ENCODE measurements at regions not wholly inside any gene's neighbourhood (a gene's known extent, or its start where the extent isn't known, plus 50 kb on each side); places are given as distances from the start of the nearest gene placed in this dataset.
"Not testable (repeated sequence)": the region's sequence is repeated elsewhere in the genome, so short reads cannot be mapped to it uniquely, and the experiment has no call there.

DNA sequence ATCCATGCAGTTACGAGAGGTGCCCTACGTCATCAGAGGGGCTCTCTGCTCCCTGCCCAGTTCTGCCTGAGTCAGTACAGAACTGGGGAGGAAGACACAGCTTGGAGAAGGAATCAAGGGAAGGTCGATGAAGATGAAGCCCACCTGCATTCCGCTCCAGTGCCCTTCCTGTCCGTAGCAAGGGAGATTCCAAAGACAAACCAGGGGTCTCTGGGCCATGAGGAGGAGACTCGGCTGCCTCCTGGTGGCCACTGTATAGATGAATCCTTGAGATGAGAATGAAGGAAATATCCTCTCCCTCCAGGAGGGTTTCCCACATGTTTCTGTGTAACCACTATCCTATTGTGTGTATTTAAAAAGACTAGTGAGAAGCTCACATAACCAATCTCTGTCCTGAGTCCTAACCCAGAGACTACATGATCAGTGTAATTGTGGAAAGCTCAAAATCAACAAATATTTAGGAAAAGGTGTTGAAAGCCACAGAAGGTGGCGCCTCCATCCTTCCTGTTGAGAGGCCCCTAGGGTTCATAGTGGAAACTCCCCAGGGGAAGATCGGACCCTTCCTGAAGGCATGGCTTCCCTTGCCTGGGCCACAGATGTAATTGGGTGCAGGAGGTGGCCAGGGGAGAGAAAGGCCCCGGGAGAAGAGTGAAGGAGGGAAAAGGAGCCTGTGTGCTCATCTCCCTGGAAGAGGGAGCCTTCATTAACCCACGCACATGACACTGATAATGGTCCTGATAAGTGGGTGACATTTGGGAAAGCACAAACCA, 67.0 kb upstream of the LYZL2 start:
- not testable (repeated sequence) for DNase-seq

DNA sequence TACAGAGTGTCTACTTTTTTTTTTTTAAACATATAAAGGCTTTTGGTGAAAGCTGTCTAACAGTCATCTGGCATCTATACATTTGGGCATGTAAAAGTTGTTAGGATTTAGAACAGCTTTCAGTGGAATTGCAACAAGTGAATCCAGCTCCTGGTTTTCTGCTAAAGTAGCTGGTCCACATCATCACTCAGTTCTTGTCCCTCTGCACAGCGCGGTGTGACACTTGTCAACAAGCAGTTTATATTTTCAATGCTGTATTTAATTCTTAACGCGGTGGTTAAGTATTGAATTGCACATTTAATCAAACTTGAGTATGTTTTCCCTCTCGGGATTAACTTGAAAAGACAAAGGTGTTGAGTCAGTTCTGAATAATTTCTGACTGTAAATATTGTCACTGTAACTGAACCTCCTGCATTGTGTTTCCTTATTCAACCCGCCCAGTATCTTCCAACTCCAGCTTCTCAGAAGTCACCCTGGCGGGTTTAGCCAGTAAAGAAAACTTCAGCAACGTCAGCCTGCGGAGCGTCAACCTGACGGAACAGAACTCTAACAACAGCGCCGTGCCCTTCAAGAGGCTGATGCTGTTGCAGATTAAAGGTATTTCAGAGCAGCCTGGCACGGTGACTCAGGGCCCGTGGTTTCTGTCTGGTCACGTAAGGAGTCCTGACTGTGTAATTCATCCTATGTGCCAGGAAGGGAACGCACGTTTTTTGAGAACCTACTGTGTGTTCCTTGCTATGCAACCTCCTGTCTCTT, 66.1 kb upstream of the LYZL2 start:
- DNase-seq, result peak; percentile 69

DNA sequence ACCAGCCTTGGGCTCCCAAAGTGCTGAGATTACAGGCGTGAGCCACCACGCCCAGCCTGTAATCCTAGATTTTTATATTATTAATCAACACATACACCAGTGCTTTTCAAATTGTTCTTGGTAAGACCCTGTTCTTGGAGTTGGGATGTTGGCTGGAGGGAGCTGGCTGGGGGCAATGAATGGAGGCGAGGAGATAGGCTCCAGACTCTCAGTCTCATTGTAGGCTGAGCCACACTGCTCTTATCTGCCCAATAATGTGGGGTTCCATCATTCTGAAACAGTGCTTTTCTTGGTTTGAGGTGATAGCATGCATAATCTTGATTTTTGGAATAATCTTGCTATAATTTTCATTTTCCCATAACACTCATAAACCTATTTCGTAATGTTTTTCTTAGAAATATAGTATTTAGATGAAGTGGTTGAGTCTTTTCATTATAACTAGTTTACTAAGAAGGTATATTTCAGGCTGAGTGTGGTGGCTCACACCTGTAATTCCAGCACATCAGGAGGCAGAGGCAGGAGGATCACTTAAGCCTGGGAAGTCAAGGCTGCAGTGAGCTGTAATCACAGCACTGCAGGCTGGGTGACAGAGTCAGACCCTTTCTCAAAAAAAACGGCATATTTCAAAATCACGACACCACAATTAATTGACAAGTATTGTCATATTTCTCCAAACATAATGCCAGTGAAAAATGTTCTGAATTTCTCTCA, 65.1 kb upstream of the LYZL2 start:
- no peak for DNase-seq

DNA sequence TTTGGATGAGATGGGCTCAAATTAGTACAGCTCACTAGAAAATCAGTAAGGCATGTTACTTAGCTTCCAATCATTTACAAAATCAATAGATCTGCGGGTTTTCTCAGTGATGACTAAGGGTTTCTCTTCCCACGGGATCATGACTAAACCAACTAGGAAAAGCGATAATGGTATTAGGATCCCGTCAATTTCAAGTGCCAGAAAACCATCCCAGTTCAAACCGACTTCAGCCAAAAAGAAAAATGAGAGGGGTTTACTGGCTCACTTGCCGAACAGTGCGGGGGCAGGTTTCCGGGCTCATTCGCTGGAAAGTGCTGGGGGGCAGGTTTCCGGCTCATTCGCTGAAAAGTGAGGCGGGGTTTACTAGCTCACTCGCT, 62.1 kb upstream of the LYZL2 start:
- DNase-seq, result no peak

DNA sequence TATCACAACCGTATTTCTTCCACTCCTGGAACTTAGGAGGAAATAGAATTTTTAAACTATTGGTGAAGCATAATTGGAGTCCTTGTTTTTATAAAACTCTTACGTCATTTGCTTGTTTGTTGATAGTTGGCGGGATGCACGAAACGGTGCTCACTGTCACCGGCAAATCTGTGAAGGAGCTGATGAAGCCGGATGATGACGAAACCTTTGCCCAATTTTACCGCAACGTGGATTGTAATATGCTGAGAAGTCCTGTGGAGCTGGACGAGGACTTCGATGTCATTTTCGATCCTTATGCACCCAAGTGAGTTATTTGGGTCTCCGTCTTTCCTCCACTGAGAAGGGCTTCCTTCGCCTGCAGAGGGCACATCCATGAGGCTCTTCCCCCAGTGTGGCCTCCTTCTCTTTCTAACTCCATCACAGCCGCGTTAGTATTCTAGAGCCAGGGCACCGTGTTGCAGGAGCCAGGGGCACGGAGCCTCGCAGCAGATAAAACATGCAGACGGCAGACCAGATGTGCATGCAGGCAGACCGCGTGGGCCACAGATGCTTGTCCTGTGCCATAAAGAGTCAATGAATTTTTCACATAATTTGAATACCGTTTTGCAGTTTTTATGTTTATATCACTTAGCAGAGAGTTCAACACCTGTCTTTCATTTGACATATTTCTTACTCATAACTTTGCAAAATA, 61.5 kb upstream of the LYZL2 start:
- DNase-seq, result not testable (repeated sequence)

DNA sequence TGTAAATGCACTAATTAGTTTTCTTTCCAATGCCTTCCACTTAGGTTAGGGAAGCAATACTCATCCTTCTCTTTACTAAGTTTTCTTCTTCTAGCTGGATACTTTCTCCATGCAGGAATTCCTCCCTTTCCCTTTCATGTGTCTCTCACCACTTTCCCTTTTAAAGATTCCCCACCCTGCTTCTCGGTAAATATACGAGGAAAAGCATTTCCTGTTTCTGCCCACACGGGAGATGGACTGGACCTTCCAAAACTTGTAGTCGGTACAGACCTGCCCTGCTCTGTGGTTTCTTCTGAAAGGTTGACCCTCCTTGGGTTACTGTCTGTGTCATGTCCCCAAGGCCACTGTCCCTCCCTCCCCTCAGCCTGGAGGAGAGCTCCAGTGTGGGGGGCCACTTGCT, 58.9 kb upstream of the LYZL2 start:
- DNase-seq, result no peak

DNA sequence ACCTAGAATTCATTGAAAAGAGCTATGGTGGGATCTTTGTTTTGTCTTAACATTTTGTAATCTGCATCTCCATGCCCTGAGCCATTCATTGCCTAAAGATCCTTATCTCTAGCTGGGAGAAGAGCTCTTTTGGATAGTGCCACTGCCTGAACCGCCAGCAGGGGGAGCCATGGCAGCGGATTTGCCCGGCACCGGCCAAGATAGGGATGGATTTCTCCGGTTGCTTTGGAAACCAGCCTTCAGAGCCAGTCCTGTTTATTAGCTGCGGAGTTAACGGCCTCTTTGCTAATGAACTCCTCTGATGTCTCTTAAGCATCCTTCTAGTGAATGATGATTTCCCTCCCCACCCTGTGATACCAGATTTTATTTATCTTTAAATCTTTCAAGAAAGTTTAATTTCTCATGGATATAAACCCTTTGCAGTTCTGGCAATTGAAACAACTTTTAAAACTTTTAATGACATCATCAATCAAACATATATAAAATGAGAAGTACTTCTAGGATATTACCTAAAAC, 58.2 kb upstream of the LYZL2 start:
- peak; percentile 66 for DNase-seq

DNA sequence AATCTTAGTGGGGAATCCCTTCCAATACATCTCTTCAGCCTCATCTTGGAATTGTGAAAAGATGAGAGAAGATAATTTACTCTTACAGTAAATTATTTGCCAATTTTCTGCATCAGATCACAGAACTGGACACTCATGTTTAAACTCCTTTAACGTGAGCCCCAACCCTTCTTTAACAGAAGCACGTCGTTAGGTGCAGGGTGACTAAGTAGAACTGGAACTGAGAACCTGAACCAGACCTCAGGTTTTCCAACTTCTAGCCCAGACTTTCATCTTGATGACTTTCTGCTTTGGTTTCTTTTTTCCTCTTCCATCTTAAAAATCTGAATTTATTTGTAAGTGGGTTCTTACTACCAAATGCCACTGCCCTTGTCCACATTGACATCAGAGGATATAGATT, 57.2 kb upstream of the LYZL2 start:
- no peak for DNase-seq

DNA sequence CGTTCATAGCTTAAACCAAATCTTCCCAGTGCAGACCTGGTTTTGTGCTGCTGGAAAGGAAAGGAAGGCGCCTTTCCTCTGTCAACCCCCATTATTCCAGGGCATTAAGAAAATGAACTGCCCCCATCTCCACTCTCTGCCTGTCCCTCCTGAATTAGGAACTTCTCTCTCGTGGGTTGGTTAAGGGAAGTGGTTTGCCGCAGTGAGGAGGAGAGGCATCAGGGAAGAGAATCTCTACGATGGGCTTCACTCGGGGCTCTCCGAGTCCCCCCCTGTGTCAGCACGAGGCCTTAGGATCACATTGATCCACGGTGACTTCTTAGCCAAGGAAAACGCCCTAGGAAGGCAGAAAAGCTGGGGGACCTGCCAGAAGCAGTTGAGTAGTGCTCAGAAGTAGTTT, 53.9 kb upstream of the LYZL2 start:
- no peak for DNase-seq

DNA sequence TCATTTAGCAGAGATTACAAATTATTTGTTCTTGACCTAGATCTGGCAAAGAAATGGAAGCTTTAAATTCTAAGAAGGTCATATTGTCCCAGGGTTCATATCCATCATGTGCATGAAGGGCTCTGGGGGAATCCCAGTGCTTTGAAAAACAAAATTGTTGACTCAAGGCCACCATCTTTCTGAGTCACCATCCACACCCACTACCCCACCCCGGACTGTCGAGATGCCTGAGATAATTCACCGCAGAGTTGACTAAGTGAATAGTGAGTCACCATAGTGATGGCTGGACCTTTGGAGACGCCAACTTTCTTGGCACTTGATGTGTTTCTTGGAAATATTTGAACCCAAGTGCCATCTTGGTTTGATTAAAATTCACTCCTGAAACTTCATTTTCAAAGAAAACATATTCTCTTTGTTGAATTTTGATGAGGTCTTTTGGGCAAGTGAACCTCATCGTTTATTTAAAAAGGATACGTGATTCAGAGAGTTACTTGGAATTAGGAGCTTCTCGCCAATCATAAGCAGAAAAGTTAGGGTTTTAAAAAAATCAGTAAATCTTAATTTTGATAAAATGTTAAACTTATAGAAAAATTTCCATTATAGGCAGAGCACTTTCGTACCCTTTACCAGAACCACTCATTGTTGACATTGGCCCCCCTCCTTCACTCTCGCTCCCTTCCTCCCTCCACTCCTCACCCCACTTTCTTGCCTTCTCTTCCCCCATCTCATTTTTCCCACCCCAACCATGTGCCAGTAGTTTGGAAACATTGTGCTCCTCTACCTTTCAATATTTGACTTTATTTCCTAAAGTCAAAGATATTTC, 53.0 kb upstream of the LYZL2 start:
- DNase-seq, result peak; percentile 58

DNA sequence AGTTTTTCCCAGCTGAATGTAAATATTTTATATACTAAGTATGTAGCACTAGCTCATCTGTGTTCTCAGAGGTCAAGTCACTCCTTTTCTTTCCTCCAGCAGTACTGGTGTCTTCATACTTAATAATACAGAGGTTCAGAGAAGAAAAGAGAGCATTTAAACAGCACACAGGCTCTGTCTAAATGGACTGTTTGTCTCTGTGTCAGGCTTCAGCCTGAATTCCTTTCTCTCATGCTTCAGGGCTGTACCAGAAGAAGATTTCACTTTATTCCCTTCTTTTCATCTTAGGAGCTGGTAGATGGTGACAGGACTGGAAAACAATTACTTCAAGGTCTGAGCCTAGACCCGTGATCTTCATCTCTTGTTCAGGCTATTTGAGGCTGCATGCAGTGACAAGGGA, 51.4 kb upstream of the LYZL2 start:
- DNase-seq, result no peak

All from activated effector memory CD4-positive, alpha-beta T cell treated with Interleukin-2 at 50 U/mL for 16 hours (primary cell).